ENCODE measurements at regions not wholly inside any gene's neighbourhood (a gene's known extent, or its start where the extent isn't known, plus 50 kb on each side); places are given as distances from the start of the nearest gene placed in this dataset.

- Histone ChIP-seq H3K9me3 (no peaks in the 10 kb centered on the region), H3K4me3 (no peak overlapping the region), H3K27ac (no peak overlapping the region), H3K36me3 (no peaks in the 10 kb centered on the region), H3K27me3 (no peaks in the 10 kb centered on the region), H3K4me1 (no peaks in the 10 kb centered on the region)
- peak in 1 of 4 donors; percentile 22 for ATAC-seq
- intact Hi-C loops (cut with DNase I) = no loop called here
- no peak for DNase-seq
- WGBS (ENCODE audit: insufficient coverage, low coverage, low lambda C conversion rate, missing lambda C conversion rate) = 55% methylated on average over 5 of the region's 5 CpGs
- TF ChIP-seq, protein P1, sequence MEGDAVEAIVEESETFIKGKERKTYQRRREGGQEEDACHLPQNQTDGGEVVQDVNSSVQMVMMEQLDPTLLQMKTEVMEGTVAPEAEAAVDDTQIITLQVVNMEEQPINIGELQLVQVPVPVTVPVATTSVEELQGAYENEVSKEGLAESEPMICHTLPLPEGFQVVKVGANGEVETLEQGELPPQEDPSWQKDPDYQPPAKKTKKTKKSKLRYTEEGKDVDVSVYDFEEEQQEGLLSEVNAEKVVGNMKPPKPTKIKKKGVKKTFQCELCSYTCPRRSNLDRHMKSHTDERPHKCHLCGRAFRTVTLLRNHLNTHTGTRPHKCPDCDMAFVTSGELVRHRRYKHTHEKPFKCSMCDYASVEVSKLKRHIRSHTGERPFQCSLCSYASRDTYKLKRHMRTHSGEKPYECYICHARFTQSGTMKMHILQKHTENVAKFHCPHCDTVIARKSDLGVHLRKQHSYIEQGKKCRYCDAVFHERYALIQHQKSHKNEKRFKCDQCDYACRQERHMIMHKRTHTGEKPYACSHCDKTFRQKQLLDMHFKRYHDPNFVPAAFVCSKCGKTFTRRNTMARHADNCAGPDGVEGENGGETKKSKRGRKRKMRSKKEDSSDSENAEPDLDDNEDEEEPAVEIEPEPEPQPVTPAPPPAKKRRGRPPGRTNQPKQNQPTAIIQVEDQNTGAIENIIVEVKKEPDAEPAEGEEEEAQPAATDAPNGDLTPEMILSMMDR (IDR thresholded peaks at IDR 0.05) = no peak
- no peak for TF ChIP-seq POLR2A (IDR thresholded peaks at IDR 0.05)
Observed at GRCh38 chr7:18189500-18190126, 162.0 kb upstream of the PRPS1L1 start.

DNA sequence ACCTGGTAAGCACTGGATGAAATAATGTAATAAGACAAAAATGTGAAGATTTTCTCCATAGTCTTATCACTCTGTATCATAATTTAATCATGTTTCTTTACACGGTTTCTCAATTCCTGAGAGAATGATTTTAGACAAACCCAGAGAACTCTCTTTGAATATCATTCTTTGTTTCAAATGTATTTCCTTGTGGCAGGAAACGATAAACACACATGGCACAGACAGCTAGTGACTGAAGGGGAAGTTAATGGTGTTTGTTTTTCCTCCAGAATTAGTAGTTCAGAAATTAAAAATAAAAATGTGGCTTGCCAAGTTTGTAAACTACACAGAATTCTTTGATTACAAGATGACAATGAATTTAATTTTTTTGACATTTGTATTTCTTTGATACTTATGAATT, 163.7 kb upstream of the PRPS1L1 start:
- no peaks in the 10 kb centered on the region for H3K4me1 ChIP-seq
- 22% methylated on average over 2 of the region's 2 CpGs for WGBS (ENCODE audit: insufficient coverage, low coverage, low lambda C conversion rate, missing lambda C conversion rate)
- TF ChIP-seq POLR2A (IDR thresholded peaks at IDR 0.05) = no peak
- TF ChIP-seq, protein P1 (IDR thresholded peaks at IDR 0.05) = no peak
- no peak for ATAC-seq
- H3K4me3 ChIP-seq = no peak overlapping the region
- no peaks in the 10 kb centered on the region for H3K36me3 ChIP-seq
- no peak overlapping the region for H3K27ac ChIP-seq
- no peaks in the 10 kb centered on the region for H3K9me3 ChIP-seq
- DNase-seq = no peak
- H3K27me3 ChIP-seq = no peaks in the 10 kb centered on the region
- intact Hi-C loops (cut with DNase I) = no loop called here

GRCh38 chr7:18191862-18192625, 164.4 kb upstream of the PRPS1L1 start:
- Histone ChIP-seq H3K36me3 (no peaks in the 10 kb centered on the region), H3K27me3 (no peaks in the 10 kb centered on the region), H3K9me3 (no peaks in the 10 kb centered on the region), H3K27ac (no peak overlapping the region), H3K4me3 (no peak overlapping the region), H3K4me1 (no peaks in the 10 kb centered on the region)
- WGBS (ENCODE audit: insufficient coverage, low coverage, low lambda C conversion rate, missing lambda C conversion rate) = 65% methylated on average over 8 of the region's 8 CpGs
- ATAC-seq (no peak), DNase-seq (no peak)
- intact Hi-C loops (cut with DNase I) = no loop called here
- TF ChIP-seq, protein P1 (IDR thresholded peaks at IDR 0.05) = no peak
- TF ChIP-seq POLR2A (IDR thresholded peaks at IDR 0.05) = no peak

DNA sequence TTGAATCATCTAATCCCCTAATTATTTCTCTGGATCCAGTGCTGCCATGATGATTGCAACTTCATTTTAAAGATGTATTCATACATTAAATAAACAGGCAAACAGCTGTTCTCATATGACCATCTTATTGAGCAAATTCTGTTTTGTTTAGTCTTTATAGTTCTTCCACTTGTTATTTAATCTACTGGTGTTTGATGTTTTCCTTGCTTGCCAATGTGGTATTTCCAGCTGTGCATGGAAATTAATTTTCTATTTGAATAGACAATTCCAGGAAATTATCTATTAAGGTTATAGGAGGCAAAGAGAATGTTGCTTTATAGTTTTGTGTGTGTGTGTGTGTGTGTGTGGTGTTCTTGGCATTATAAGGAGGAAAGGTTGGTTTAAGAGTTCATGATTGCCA, 167.0 kb upstream of the PRPS1L1 start:
- Histone ChIP-seq H3K36me3 (no peaks in the 10 kb centered on the region), H3K27me3 (no peaks in the 10 kb centered on the region), H3K4me1 (no peaks in the 10 kb centered on the region), H3K9me3 (no peaks in the 10 kb centered on the region), H3K4me3 (no peak overlapping the region), H3K27ac (no peak overlapping the region)
- intact Hi-C loops (cut with DNase I) = no loop called here
- no peak for ATAC-seq
- DNase-seq = no peak
- TF ChIP-seq, protein P1 (IDR thresholded peaks at IDR 0.05) = no peak
- no peak for TF ChIP-seq POLR2A (IDR thresholded peaks at IDR 0.05)

Measured in right lobe of liver (tissue), 6 donors.